WERI-Rb-1 (cell line): ENCODE measurements at regions not wholly inside any gene's neighbourhood (a gene's known extent, or its start where the extent isn't known, plus 50 kb on each side); places are given as distances from the start of the nearest gene placed in this dataset.

Experiments
- DNase-seq: peaks from one replicate; pipeline ENCODE4 v3.0.0-alpha.2; 2020
- H3K27ac ChIP-seq: fragments of 250-450 bp; sonication (Bioruptor Pico); 2 replicates; pipeline ENCODE4 v1.5.1; 2020; ENCODE audit warnings: mild to moderate bottlenecking, moderate library complexity
- H3K27me3 ChIP-seq: fragments of 250-450 bp; sonication (Bioruptor Pico); 2 replicates; pipeline ENCODE4 v1.5.1; 2021; ENCODE audit warnings: mild to moderate bottlenecking, low read depth, moderate library complexity; ENCODE audit not compliant: insufficient read depth, severe bottlenecking
- H3K36me3 ChIP-seq: fragments of 250-450 bp; sonication (Bioruptor Pico); 2 replicates; pipeline ENCODE4 v1.5.1; 2020; ENCODE audit warnings: mild to moderate bottlenecking, moderate library complexity
- H3K4me3 ChIP-seq: 2 replicates; pipeline ENCODE4 v1.5.1; 2011; ENCODE audit warnings: low read depth, mild to moderate bottlenecking, control low read depth, low read length
- H3K9me3 ChIP-seq: fragments of 250-450 bp; sonication (Bioruptor Pico); 2 replicates; pipeline ENCODE4 v1.5.1; 2021; ENCODE audit warnings: mild to moderate bottlenecking, moderate library complexity; ENCODE audit not compliant: severe bottlenecking
- CTCF ChIP-seq: IDR thresholded peaks from 2 replicates; pipeline ENCODE4 v1.5.1; 2011; ENCODE audit warnings: low read depth, mild to moderate bottlenecking, control low read depth, inconsistent platforms, low read length

GRCh38 chr9:12274577-12274976 is 418.6 kb upstream of the TYRP1 start:
- TF ChIP-seq CTCF, result no peak
- Histone ChIP-seq H3K36me3 (no peaks in the 10 kb centered on the region), H3K27me3 (no peaks in the 10 kb centered on the region), H3K27ac (no peak overlapping the region), H3K4me3 (no peak overlapping the region), H3K9me3 (no peaks in the 10 kb centered on the region)
- no peak for DNase-seq

- Histone ChIP-seq H3K9me3 (no peaks in the 10 kb centered on the region), H3K27ac (no peak overlapping the region), H3K36me3 (no peaks in the 10 kb centered on the region), H3K27me3 (no peaks in the 10 kb centered on the region), H3K4me3 (no peak overlapping the region)
- TF ChIP-seq CTCF, result no peak
- DNase-seq, result no peak
Measured at GRCh38 chr9:12276505-12276904, 416.7 kb upstream of the TYRP1 start.

GRCh38 chr9:12289711-12290110 is 403.5 kb upstream of the TYRP1 start:
- TF ChIP-seq CTCF, result no peak
- Histone ChIP-seq H3K27ac (no peak overlapping the region), H3K4me3 (no peak overlapping the region), H3K36me3 (no peaks in the 10 kb centered on the region), H3K9me3 (no peaks in the 10 kb centered on the region), H3K27me3 (no peaks in the 10 kb centered on the region)
- no peak for DNase-seq

GRCh38 chr9:12290166-12290869 is 402.9 kb upstream of the TYRP1 start:
- Histone ChIP-seq H3K27me3 (no peaks in the 10 kb centered on the region), H3K9me3 (no peaks in the 10 kb centered on the region), H3K36me3 (no peaks in the 10 kb centered on the region), H3K27ac (no peak overlapping the region), H3K4me3 (no peak overlapping the region)
- DNase-seq, result no peak
- no peak for TF ChIP-seq CTCF

GRCh38 chr9:12305211-12305610 is 388.0 kb upstream of the TYRP1 start:
- H3K4me3 ChIP-seq, result no peak overlapping the region
- DNase-seq, result no peak
- H3K27ac ChIP-seq, result no peak overlapping the region
- peaks cover 3% of the 10 kb centered on the region for H3K9me3 ChIP-seq
- H3K36me3 ChIP-seq, result no peaks in the 10 kb centered on the region
- H3K27me3 ChIP-seq, result no peaks in the 10 kb centered on the region
- no peak for TF ChIP-seq CTCF

GRCh38 chr9:12314589-12314988 is 378.6 kb upstream of the TYRP1 start:
- no peak for DNase-seq
- Histone ChIP-seq H3K27me3 (no peaks in the 10 kb centered on the region), H3K36me3 (no peaks in the 10 kb centered on the region), H3K27ac (no peak overlapping the region), H3K9me3 (no peaks in the 10 kb centered on the region), H3K4me3 (no peak overlapping the region)
- TF ChIP-seq CTCF, result no peak
